OCI-LY1 (cell line): ENCODE measurements at regions not wholly inside any gene's neighbourhood (a gene's known extent, or its start where the extent isn't known, plus 50 kb on each side); places are given as distances from the start of the nearest gene placed in this dataset.

ENCODE experiments used
- EZH2 ChIP-seq: fragments of 200-600 bp; sonication (generic), shearing (Covaris generic); IDR thresholded peaks from 2 replicates; pipeline ENCODE4 v1.8.0; 2017; ENCODE audit warnings: borderline replicate concordance, mixed run types, mild to moderate bottlenecking, antibody characterized with exemption, low read length, moderate library complexity, mixed read lengths
- TF ChIP-seq, protein P1 (sequence below): fragments of 200-600 bp; sonication (generic), shearing (Covaris generic); IDR thresholded peaks from 2 replicates; pipeline ENCODE4 v1.5.1; 2017; ENCODE audit warnings: mild to moderate bottlenecking, antibody characterized with exemption, low read length, moderate library complexity, mixed read lengths

GRCh38 chr3:105210141-105210540 lies 156.6 kb upstream of the ALCAM start:
- TF ChIP-seq, protein P1, sequence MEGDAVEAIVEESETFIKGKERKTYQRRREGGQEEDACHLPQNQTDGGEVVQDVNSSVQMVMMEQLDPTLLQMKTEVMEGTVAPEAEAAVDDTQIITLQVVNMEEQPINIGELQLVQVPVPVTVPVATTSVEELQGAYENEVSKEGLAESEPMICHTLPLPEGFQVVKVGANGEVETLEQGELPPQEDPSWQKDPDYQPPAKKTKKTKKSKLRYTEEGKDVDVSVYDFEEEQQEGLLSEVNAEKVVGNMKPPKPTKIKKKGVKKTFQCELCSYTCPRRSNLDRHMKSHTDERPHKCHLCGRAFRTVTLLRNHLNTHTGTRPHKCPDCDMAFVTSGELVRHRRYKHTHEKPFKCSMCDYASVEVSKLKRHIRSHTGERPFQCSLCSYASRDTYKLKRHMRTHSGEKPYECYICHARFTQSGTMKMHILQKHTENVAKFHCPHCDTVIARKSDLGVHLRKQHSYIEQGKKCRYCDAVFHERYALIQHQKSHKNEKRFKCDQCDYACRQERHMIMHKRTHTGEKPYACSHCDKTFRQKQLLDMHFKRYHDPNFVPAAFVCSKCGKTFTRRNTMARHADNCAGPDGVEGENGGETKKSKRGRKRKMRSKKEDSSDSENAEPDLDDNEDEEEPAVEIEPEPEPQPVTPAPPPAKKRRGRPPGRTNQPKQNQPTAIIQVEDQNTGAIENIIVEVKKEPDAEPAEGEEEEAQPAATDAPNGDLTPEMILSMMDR = no peak
- TF ChIP-seq EZH2 = no peak
